ENCODE measurements at regions not wholly inside any gene's neighbourhood (a gene's known extent, or its start where the extent isn't known, plus 50 kb on each side); places are given as distances from the start of the nearest gene placed in this dataset.

DNA sequence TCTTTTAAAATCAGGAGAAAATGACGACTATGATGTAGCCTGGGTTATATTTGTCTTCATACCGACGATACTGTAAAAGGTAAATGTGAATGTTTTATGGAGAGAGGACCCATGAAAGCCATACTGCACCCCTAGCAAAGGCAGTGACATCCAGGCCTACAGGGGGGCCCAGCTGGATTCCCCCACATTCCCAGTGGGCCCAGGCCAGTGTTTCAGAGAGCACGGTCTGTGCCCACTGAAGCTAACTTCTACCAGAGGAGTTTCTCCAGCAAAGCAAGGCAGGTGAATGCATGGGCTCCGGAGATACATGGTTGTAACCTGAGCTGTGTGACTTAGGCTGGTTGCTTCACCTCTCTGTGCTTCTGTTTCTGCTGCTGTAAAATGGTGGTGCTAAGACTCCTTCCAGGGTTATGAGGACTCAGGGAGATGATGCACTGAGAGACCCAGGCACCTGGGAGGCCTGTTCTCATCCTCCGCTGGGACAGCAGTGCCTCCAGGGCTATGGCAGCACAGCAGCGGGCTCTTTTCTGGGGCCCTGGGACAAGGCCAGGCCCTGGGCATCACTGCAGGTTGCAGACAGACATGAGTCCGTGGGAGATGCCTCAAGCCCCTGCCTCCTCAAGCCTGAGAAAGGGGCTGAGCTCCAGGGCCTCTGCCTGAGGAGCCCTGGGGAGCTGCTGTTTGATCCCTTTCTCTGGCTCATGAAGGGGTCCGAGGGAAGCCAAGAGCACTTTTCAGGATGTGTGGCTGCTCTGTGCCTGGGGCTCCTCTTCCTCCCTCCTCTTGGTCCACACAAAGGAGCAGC, 73.7 kb downstream of the SERPINA3 start:
- no peak for DNase-seq (ENCODE audit: low spot score)
- intact Hi-C loops (cut with DNase I) = no loop called here

DNA sequence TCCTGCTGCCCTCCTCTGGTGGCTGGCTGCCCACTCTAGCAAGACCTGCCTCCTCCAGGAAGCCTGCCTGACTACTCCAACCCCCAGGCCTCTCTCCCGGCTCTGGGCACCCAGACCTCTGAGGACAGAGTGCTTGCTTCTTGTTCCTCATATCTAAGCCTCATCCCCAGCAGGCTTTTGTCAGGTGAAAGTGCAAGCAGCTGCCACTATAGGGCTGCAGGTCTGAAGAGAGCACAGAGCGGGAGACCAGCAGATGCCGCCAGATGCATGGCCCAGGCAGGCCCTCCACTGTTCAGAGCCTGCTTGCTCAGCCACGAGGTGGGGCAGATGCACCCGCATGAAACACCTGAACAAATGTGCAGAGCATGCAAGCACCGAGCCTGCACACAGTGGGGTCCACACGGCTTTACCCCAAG, 73.0 kb downstream of the SERPINA3 start:
- no peak for DNase-seq (ENCODE audit: low spot score)
- intact Hi-C loops (cut with DNase I) = no loop called here

DNA sequence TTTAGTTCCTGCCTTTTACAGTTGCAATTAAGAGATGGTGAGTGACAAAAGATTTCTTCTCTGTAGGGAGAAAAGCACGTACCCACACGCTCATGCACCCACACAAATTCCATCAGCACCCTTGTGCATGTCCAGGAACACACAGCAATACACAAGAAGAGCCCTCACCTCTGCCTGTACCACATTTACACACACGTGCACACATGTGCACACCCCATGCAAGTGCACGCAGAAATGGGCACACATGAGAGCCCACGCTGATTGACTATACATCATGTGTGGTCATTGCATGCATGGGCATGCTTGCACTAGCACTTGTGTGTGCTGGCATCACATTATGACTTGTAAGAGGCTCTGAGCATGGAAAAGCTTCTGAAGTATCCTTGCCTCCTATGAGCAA, 70.5 kb downstream of the SERPINA3 start:
- no peak for DNase-seq (ENCODE audit: low spot score)
- intact Hi-C loops (cut with DNase I) = no loop called here

DNA sequence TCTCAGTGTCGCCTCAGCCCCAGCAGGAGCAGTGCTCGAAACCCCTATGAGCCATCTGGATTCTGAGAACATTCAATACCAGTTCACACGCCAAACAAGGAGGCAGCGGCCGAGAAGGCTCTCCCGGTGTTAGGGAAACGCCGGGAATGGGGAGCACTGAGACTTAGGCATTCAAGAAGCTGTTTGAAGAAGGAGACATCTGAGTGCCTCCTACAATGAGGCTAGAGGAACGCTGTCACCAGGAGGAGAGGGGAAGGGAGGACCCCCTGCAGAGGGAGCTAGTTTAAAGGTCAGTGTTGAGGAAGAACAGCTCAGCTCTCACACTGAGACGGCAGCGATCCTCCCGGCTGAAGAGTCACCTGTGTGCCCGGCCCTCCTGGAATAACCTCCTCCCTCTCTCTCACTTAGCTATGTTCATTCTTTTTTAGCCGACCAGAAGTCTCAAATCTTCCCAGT, 69.9 kb downstream of the SERPINA3 start:
- intact Hi-C loops (cut with DNase I) = no loop called here
- no peak for DNase-seq (ENCODE audit: low spot score)

DNA sequence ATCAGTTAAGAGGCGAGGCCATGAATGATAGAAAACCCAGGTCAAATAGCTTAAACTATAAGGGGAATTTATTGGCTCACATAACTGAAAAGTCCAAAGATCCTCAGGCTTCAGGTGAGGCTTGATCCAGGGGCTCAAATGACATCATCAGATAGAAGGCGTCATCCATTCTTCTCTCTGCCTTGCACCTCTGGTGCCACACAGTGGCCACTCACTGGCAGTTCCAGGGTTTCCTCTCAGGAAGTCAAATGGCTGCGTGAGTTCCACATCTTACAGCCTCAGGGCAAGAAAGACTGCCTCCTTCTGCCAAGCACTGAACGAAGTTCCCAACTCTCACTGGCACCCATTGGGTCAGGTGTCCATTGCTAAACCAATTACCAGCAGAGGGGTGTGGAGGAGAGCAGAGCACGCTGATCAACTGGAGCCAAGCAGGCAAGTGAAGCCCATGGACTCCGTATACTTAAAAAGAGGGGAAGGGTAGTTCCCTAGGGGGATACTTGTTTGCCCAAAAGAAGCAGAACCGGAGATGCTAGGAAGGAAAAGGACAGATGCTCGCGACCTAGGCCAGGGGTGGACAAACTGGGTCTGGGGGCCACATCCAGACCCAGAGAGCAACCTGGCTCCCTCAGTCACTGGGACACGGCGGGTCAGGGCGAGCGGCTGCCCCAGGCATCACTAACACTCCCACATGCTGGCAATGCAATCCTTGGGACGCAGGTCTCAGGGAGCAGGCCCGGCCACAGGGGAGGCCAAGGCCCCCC, 69.3 kb downstream of the SERPINA3 start:
- intact Hi-C loops (cut with DNase I) = no loop called here
- no peak for DNase-seq (ENCODE audit: low spot score)

DNA sequence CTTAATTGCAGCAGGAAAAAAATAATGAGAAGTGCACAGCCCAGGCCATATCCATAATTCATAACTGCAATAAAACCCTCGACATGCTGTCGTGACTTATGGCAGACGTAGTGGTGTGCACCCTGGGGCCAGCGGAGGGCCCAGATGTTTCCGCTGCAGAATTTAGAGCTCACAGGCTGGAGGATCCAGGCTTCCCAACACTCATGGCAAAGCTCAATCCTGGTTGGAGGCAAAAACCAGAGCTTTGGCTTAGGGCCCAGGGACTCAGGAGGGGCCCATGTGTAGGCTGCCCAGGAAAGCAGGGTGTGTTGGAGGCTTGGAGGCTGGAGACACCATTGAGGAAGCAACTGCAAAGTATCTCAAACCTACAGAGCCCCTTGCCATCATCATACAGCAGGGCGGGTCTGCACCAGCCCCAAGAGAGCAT, 68.7 kb downstream of the SERPINA3 start:
- intact Hi-C loops (cut with DNase I) = no loop called here
- no peak for DNase-seq (ENCODE audit: low spot score)

DNA sequence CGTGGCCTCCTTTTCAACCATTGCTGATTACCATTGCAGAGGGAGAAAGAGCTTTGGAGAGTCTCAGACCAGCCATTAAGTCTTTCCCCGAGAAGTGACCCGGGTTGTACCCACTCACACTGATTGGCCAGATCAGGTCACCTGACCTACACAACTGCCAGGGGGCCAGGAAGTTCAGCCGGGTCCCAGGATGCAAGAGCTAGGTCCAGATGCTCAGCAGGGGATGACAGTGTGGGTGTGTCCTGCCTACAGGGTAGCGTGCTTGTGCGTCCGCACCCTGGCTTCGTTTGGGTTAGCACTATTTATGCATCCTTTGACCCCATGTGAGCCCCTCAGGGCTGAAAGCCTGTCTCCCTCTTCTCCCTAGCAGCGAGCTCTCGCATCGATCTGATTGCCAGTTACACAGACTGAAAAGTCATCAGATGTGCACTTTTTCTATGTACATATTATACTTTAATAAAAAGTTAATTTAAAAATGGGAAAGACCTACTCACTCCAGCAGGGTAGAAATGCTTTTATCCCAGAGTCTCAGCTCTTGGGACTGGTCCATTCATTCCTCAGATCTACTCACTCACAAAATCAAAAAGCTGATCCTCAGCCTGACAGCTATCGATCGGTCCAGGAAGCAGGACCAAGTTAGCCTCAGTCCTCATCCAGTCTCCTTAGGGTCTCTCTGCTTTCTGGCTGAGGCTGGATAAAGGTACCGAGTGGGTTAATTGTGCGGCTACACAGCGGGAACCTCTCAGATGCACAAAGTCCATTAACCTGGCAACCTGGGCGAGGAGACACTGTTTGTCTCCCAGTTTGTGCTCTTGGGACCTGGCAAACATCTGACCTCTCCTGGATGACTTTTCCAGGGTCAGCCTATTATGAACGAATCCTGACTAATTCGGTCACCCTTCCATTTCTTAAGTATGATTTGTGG, 68.0 kb downstream of the SERPINA3 start:
- DNase-seq (ENCODE audit: low spot score) = no peak
- intact Hi-C loops (cut with DNase I) = loop anchor here in 1 of 2 donors (10.0 kb wide), 1 partner anchor 255 kb away; no protein-coding TSS in a partner anchor

DNA sequence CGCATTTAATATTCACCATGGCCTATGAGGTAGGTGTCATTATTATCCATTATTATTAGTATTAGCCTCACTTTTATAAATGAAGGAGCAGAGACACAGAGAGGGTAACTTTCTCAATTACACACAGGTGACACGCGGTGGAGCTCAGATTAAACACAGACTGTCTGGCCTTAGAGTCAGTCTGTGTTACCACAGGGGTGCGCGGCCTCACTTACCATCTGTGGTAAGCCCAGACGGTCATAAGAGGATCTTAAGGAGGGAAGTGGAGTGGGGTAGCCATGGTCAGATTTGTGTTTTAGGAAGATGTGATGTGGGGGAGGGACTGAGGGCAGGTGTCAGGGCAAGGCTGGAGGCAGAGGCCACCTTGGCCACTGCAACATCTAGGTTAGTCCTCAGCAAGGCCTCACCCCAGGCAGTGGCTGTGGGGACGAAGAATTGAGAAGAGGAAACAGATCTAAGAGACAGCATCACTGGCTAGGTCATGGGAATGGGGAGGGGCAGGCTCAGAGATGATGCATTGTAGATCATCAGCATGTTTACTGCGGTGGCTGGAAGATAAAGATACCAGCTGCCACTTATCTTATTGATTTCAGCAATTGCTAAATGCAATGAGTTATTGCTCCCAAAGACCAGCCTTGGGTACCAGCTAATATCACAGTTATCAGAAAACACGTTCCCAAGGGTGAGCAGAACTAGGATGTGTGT, 67.1 kb downstream of the SERPINA3 start:
- DNase-seq (ENCODE audit: low spot score) = no peak
- intact Hi-C loops (cut with DNase I) = loop anchor here in 1 of 2 donors (10.0 kb wide), 1 partner anchor 254 kb away; no protein-coding TSS in a partner anchor

DNA sequence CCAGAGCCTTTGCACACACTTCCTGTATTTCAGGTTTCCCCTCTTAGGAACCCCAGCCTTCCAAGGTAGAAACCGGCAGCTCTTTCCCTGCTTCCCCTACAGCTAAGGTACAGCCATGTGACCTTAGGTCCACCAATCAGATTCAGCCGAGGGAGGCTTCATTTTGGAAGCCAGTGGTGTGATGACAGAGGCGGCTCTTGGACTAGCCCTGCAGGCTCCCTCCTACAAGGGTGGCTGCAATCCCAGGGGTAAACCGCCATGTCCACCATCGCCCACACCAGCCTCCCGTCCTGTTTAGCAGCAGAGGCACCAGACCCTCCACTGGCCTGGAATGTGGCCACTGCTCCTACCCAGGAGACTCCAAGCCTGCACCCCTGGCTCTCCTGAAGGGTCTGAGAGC, 65.6 kb downstream of the SERPINA3 start:
- intact Hi-C loops (cut with DNase I) = loop anchor here in 1 of 2 donors (10.0 kb wide), 1 partner anchor 253 kb away; no protein-coding TSS in a partner anchor
- no peak for DNase-seq (ENCODE audit: low spot score)

DNA sequence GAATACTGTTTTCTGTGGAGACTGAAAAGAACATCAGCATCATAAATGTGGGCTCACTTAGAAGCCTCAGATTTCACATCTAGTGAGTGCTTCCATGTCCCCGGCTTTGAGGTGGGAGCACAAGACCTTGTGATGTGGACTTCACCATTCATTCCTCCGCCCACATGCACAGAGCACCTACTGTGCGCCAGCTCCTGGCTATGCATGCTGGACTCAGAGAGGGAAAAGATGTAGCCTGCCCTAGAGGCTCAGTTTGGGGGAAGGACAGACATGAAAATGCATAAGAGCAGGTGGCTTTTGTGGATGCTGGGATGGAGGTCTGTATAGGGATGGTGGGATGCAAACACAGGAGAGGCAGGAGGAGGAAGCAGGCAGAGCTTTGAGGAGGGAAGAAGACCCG, 65.0 kb downstream of the SERPINA3 start:
- DNase-seq (ENCODE audit: low spot score) = no peak
- intact Hi-C loops (cut with DNase I) = loop anchor here in 1 of 2 donors (10.0 kb wide), 1 partner anchor 252 kb away; no protein-coding TSS in a partner anchor

DNA sequence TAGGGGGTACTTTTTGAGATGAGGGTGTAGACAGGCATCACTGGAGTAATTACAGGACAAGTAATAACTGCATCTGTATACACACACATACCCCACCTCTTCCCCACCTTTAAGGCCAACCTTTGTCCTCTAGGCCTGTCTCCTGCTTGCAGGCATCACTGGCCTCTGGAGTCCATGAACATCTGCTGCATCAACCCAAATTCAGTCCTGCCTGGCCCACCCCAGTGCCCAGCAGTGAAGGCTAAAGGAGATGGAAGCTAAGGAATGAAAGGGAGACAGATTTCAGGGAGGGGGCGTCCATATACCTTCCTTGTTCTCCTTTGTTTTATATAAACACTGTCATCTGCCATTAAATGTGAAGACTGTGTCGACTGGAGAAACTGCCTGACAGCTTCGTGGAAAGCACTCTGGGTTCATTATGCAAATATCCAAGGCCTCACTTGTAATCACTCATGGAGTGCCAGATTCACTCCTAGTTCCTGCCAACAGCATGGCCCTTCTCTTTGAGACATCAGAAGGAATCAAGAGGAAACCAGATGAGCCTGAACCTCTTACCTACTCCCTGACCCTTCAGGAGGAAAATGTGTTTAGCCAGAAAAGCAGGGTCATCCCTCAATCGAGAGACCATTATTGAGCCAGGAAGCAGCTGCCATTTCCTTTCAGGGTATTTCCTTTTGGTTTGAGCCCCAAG, 64.4 kb downstream of the SERPINA3 start:
- intact Hi-C loops (cut with DNase I) = loop anchor here in 1 of 2 donors (10.0 kb wide), 1 partner anchor 252 kb away; no protein-coding TSS in a partner anchor
- DNase-seq (ENCODE audit: low spot score) = no peak

DNA sequence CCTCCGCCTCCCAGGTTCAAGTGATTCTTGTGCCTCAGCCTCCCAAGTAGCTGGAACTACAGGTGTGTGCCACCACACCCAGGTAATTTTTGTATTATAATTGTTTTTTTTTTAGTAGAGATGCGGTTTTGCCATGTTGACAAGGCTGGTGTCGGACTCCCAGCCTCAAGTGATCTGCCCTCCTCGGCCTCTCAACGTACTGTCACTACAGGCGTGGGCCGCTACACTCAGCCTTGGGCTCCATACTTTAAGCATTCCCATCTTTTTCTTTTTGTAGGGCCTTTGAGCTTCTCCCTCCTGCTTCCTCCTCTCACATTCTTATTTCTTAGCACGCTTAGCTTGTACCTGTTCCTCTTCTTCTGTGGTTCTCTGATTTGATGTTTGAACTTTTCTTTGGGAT, 62.8 kb downstream of the SERPINA3 start:
- intact Hi-C loops (cut with DNase I) = loop anchor here in 1 of 2 donors (10.0 kb wide), 1 partner anchor 250 kb away; no protein-coding TSS in a partner anchor
- DNase-seq (ENCODE audit: low spot score) = no peak

DNA sequence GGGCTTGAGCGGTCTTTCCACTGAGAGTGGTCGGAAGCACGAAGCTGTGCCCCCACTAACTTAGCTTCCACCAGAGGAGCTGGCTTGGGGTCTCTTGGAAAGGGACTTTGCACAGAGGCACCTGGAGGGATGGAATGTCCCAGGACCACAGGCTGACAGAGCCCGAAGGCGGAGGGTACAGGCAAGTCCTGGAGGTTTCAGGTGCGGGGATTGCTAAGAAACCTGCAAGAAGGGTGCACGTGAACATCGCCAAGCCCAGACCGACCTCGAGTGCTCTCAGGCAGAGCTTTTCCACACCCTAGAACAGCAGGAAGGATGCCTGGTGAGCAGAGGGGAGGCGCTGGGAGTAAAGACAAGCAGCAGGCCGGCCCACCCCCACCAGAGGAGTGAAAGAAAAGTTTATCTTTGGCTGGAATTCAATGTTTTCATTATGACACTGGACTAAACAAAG, 61.6 kb downstream of the SERPINA3 start:
- intact Hi-C loops (cut with DNase I) = loop anchor here in 1 of 2 donors (10.0 kb wide), 1 partner anchor 249 kb away; no protein-coding TSS in a partner anchor
- DNase-seq (ENCODE audit: low spot score) = no peak
